HUES48 (cell line): ENCODE measurements at regions not wholly inside any gene's neighbourhood (a gene's known extent, or its start where the extent isn't known, plus 50 kb on each side); places are given as distances from the start of the nearest gene placed in this dataset.
"Not testable (repeated sequence)": the region's sequence is repeated elsewhere in the genome, so short reads cannot be mapped to it uniquely, and the experiment has no call there.

Source experiments
- H3K27ac ChIP-seq: one replicate; pipeline ENCODE4 v1.7.0; 2013; ENCODE audit warnings: low read depth, low read length, inconsistent platforms
- H3K27me3 ChIP-seq: 2 replicates; pipeline ENCODE4 v1.6.1; 2013; ENCODE audit warnings: mild to moderate bottlenecking, low read length; ENCODE audit not compliant: control insufficient read depth, insufficient read depth
- H3K36me3 ChIP-seq: 2 replicates; pipeline ENCODE4 v1.6.1; 2013; ENCODE audit warnings: low read length; ENCODE audit not compliant: control insufficient read depth, insufficient read depth
- H3K4me1 ChIP-seq: 2 replicates; pipeline ENCODE4 v1.6.1; 2013; ENCODE audit warnings: mild to moderate bottlenecking, low read length; ENCODE audit not compliant: control insufficient read depth, insufficient read depth
- H3K4me3 ChIP-seq: 2 replicates; pipeline ENCODE4 v1.5.1; 2013; ENCODE audit warnings: mild to moderate bottlenecking, low read depth, low read length
- H3K9ac ChIP-seq: 2 replicates; pipeline ENCODE4 v1.6.1; 2013; ENCODE audit warnings: mild to moderate bottlenecking, low read depth, low read length, moderate library complexity
- H3K9me3 ChIP-seq: 2 replicates; pipeline ENCODE4 v1.6.1; 2013; ENCODE audit warnings: low read length; ENCODE audit not compliant: control insufficient read depth, insufficient read depth

DNA sequence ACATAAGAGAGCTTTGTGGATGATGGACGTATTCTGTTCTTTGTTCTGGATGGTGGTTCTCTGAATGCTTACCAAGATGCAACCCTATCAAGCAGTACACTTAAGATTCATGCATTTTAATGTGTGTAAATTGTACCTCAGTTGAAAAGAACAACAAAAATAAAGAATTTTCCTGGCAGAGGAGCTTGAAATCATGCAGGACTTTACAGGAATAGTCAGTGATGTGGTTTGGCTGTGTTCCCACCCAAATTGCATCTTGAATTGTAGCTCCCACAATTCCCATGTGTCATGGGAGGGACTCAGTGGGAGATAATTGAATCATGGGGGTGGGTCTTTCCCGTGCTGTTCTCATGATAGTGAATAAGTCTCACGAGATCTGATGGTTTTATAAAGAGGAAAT, 430.6 kb upstream of the ASIC2 start:
- not testable (repeated sequence) for H3K4me3 ChIP-seq, H3K9ac ChIP-seq, H3K27me3 ChIP-seq, H3K27ac ChIP-seq, H3K36me3 ChIP-seq, H3K9me3 ChIP-seq, H3K4me1 ChIP-seq

DNA sequence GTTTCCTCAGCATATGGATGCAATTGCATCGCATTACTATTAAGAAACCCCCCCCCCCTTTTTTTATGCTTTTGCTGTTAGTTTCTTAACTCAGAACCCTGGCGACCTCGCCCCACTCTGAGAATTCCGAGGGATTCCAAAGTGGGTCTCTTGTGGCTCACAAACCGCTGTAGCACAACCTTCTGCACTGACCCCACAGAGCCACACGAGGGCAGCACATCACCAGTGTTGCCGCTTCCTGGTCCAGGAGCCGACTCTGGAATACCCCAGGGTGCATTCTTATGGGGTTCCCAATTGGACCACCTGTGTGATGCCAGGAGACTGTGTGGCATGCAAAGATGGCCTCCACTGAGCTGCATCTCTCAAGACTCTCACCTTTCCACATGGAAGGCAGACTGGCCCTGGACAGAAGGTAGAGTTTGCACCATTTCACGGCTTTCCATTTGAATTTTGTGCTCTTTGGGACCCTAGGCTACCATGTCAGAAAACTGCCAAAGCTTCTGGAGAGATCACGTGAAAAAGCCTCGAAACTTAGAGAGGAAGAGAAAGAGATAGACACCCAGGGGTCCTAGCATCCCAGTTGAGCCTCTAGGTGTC, 432.7 kb upstream of the ASIC2 start:
- Histone ChIP-seq H3K27ac (no peak overlapping the region), H3K36me3 (no peaks in the 10 kb centered on the region), H3K9me3 (no peaks in the 10 kb centered on the region), H3K4me3 (no peak overlapping the region), H3K4me1 (no peaks in the 10 kb centered on the region; the same call in 1 of the 2 replicates), H3K27me3 (no peaks in the 10 kb centered on the region; the same call in 1 of the 2 replicates), H3K9ac (no peak overlapping the region)

DNA sequence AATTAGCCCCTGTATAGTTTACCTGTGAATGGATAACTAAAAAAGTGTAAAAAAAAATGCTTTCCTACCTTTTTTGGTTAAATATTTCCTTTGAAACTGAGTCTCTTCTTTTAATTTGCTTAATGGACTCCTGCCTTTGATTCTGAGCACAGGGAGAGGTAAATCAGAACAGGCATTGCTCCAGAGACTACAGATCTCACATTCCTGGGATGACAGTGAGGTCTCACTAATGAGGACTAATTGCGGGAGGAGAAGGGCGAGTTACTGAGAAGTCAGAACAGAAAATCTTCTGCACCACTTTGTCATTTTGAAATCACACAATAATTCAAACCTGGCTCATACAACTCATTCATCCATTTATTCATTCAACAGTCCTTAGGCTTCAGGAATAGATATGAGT, 437.0 kb upstream of the ASIC2 start:
- Histone ChIP-seq H3K9me3 (no peaks in the 10 kb centered on the region), H3K9ac (no peak overlapping the region), H3K27me3 (no peaks in the 10 kb centered on the region; the same call in 1 of the 2 replicates), H3K27ac (no peak overlapping the region), H3K4me3 (no peak overlapping the region), H3K4me1 (no peaks in the 10 kb centered on the region; the same call in 1 of the 2 replicates), H3K36me3 (no peaks in the 10 kb centered on the region)

DNA sequence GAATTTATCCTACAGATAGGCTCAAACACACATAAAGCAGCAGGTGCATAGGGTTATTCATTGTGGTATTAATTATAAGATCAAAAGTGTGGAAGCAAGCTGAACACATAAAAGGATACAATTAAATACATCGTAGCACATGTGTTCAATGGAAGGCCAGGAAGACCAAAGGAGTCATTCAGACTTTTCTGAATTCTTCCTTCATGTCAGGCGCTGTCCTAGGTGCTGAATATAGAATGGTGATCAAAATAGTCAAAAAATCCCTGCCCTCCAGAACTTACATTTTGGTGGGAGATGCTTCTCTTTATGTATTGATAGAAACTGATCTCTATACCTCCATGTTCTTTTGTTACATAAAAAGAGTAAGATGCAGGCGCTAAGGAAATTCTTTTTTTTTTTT, 439.0 kb upstream of the ASIC2 start:
- Histone ChIP-seq H3K4me1 (no peaks in the 10 kb centered on the region; the same call in 1 of the 2 replicates), H3K9ac (no peak overlapping the region), H3K27ac (no peak overlapping the region), H3K4me3 (no peak overlapping the region), H3K9me3 (no peaks in the 10 kb centered on the region), H3K36me3 (no peaks in the 10 kb centered on the region), H3K27me3 (no peaks in the 10 kb centered on the region)

DNA sequence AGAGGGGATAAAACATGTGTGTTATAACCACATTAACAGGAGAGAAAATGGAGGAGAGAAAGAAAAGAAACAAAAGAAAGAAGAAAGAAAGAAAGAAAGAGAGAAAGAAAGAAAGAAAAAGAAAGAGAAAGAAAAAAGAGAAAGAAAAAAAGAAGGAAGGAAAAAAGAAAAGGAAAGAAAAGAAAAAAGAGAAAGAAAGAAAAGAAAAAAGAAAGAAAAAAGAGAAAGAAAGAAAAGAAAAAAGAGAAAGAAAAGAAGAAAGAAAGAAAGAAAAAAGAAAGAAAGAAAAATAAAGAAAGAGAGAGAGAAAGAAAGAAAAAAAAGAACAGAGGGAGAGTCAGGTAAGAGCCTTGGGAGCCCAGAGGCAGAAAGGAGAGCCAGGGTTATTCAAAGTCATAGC, 446.6 kb upstream of the ASIC2 start:
- H3K9me3 ChIP-seq, result no peaks in the 10 kb centered on the region
- no peaks in the 10 kb centered on the region for H3K4me1 ChIP-seq
- no peaks in the 10 kb centered on the region for H3K36me3 ChIP-seq
- H3K27me3 ChIP-seq, result no peaks in the 10 kb centered on the region
- H3K9ac ChIP-seq, result no peak overlapping the region
- H3K4me3 ChIP-seq, result no peak overlapping the region
- H3K27ac ChIP-seq, result no peak overlapping the region

DNA sequence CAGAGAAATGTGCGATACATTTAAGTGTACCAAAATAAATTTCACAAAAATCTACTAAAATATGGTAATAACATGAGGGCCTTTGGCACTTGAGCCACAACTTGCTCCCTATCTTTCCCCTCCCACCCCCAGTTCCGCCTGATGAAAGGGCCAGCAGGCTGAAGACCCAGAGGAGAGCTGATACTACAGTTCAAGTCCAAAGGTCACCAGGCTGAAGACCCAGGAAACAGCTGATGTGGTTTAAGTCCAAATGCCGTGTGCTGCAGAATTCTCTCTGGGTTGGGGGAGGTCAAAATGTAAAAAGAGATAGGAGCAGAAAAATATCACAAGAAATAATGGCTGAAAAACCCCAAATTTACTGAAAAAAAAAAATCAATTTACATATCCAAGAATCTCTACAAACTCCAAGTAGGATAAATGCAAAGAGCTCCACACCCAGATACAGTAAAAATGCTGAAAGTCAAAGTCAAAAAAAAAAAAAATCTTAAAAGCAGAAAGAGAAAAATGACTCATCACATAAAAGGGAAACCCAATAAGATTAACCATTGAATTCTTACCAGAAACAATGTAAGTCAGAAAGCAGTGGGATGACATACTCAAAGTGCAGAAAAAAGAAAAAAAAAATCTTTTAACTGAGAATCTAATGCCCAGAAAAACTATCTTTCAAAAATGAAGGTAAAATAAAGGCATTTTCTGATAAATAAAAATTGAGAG, 452.1 kb upstream of the ASIC2 start:
- H3K9ac ChIP-seq, result no peak overlapping the region
- peaks cover 29% of the 10 kb centered on the region for H3K27me3 ChIP-seq
- no peaks in the 10 kb centered on the region for H3K9me3 ChIP-seq
- no peak overlapping the region for H3K27ac ChIP-seq
- H3K4me1 ChIP-seq, result peaks cover 3% of the 10 kb centered on the region
- no peaks in the 10 kb centered on the region for H3K36me3 ChIP-seq
- no peak overlapping the region for H3K4me3 ChIP-seq

DNA sequence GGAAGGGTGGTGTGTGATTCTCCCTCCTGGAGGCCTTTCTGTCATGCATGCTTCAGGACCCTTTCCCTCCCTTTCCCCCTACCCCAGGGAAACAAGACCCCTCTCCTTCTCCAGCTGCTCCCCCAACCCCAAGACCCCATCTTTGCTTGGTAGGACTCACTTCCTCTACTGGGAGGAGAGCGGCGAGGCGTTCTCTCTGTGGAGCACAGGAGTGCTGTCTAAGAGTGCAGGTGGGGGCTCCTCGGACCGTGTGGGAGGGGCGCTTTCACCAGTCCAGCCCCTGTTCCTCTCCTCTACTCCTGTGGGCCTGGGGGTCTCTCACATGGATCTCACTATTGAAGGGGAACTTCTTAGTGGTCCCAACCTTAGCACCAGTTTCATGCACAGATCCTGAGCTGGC, 456.1 kb upstream of the ASIC2 start:
- Histone ChIP-seq H3K27ac (no peak overlapping the region), H3K27me3 (peaks cover 38% of the 10 kb centered on the region), H3K9ac (no peak overlapping the region), H3K4me3 (no peak overlapping the region), H3K4me1 (peaks cover 20% of the 10 kb centered on the region), H3K36me3 (no peaks in the 10 kb centered on the region), H3K9me3 (no peaks in the 10 kb centered on the region)

DNA sequence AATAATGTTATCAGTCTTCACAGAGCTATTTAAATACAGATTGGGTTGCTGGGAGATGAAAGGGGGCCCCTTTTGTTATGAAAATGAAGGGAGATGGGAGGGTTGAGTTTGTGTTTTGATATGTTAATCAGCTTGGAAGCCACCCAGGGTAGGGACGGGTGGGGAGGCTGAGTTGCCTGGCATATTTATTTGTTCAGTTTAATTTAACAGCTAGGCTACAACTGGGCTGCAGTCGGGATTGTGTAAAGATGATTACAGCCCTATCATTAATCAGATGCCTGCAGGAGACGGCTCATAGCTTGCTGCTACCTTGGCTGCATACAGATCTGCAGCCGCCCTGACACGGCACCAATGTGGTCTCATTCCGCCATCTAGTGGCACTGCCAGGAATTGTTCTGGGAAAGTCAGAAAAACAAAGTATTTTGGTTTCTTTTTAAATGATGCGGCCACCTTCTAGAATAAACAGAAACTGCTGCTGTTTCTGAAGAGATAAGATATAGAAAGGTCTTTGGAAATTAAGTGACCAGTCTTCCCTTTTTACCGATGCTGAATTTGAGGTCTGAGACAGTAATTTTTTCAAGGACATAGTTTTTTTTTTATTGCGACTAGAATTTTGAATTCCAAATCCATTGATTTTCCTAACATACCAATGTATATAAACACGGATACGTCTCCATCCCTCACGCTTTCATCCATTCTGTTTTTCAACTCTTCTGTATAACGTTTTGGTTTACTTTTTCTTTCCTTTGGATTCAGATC, 458.0 kb upstream of the ASIC2 start:
- peak overlapping the region; percentile 49 for H3K4me3 ChIP-seq
- H3K36me3 ChIP-seq, result no peaks in the 10 kb centered on the region
- peak overlapping the region; percentile 80 for H3K27ac ChIP-seq
- peaks cover 20% of the 10 kb centered on the region for H3K4me1 ChIP-seq
- H3K9me3 ChIP-seq, result 0 out of 2 replicates have a peak, but pooled peaks cover 4% of the 10 kb centered on the region
- H3K27me3 ChIP-seq, result peaks cover 38% of the 10 kb centered on the region
- no peak overlapping the region for H3K9ac ChIP-seq

DNA sequence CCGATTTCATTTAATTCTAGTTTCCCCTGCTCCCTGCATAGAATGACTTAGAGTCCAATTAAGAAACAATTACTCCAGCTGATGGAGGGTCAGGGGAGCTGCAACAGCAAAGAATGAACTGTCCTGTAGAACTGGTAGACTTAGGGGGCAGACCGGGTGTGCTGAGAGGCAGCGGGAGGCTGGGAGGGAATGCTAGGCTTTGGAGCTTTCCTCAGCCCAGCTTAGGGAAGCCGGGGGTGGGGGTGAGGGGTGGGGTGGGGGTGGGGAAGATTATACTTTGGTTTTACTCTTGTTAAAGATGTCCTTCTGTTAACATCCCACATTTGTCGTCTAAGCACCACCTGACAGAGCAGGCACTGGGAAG, 458.6 kb upstream of the ASIC2 start:
- peak overlapping the region; percentile 49 for H3K4me3 ChIP-seq
- H3K27ac ChIP-seq, result peak overlapping the region; percentile 63
- H3K9ac ChIP-seq, result no peak overlapping the region
- no peaks in the 10 kb centered on the region for H3K36me3 ChIP-seq
- 0 out of 2 replicates have a peak, but pooled peaks cover 4% of the 10 kb centered on the region for H3K9me3 ChIP-seq
- H3K27me3 ChIP-seq, result peaks cover 38% of the 10 kb centered on the region
- peaks cover 20% of the 10 kb centered on the region for H3K4me1 ChIP-seq

DNA sequence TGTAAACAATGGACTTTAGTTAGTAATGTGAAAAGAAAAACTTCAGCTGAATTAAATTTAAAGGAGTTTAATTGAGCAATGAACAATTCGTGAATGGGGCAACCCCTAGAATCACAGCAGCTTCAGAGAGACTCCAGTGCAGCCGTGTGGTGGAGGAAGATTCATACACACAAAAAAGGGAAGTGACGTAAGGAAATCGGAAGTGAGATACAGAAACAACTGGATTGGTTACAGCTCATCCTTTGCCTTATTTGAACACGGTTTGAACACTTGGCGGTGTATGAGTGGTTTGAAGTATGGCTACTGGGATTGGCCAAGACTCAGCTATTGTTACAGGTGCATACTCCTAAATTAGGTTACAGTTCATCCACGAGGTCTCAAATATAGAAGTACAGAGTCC, 460.4 kb upstream of the ASIC2 start:
- peaks cover 20% of the 10 kb centered on the region for H3K4me1 ChIP-seq

DNA sequence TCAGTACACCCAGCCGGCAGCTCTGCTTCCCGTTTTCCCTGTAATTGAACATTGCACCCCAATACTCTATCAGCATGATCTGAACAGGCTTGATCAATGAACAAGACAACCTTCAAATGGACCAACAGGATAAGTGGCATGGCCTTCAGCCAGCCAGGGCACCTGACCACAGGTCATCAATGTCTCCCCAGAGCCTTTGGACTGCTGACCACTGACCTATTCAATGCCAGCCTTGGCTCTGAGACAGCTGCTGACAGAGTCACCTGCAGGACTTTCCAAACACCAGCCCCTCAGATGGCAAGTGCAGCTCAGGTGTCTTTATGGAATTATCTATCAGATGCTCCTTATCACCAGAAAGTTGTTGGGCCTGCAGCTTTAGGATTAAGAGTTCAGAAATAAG, 462.9 kb upstream of the ASIC2 start:
- Histone ChIP-seq H3K4me1 (peaks cover 12% of the 10 kb centered on the region), H3K36me3 (no peaks in the 10 kb centered on the region), H3K9ac (no peak overlapping the region), H3K27me3 (peaks cover 7% of the 10 kb centered on the region; the same call in 1 of the 2 replicates), H3K9me3 (0 out of 2 replicates have a peak, but pooled peaks cover 4% of the 10 kb centered on the region), H3K4me3 (no peak overlapping the region), H3K27ac (no peak overlapping the region)

More for the DNA sequence above, 460.4 kb upstream of the ASIC2 start:
- no peak overlapping the region for H3K9ac ChIP-seq
- H3K4me3 ChIP-seq, result no peak overlapping the region
- peaks cover 27% of the 10 kb centered on the region for H3K27me3 ChIP-seq
- no peak overlapping the region for H3K27ac ChIP-seq
- no peaks in the 10 kb centered on the region for H3K36me3 ChIP-seq
- H3K9me3 ChIP-seq, result 0 out of 2 replicates have a peak, but pooled peaks cover 4% of the 10 kb centered on the region
